Skin epidermis (tissue), 12 donors: ENCODE measurements at regions not wholly inside any gene's neighbourhood (a gene's known extent, or its start where the extent isn't known, plus 50 kb on each side); places are given as distances from the start of the nearest gene placed in this dataset.

Experiments used
- H3K27ac ChIP-seq, 21 experiments: fragments of 200-600 bp; sonication (generic) in 11 of 21; one replicate each; pipeline ENCODE4 v1.5.0; 2020; ENCODE audit warnings: mild to moderate bottlenecking in 3 of 21, inconsistent platforms in 2 of 21, moderate library complexity in 2 of 21
- H3K4me3 ChIP-seq, 7 experiments: fragments of 200-600 bp; sonication (generic) in 2 of 7; one replicate each; pipeline ENCODE4 v1.5.0; 2020; ENCODE audit warnings: inconsistent platforms in 2 of 7, mild to moderate bottlenecking in 2 of 7, moderate library complexity in 1 of 7

DNA sequence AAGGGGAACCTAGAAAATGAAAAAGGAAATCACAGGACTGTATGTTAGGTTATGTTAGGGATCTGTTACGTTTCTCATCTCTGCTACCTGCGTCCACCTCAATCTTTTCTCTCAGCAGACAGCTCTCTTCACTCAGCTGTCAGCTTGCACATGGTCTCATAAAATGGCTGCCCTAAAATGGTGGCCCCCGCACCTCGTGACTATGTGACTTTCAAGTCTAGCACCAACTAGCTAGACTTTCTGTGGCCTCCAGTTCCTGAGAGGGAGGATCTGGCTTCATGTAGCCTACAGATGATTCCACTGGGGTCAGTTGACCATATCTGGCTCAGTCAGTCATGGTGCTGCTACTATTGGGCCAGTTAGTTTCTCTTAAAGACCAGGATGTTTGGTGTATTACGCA, 147.2 kb upstream of the SLC1A4 start:
- H3K27ac ChIP-seq = peak overlapping the region in 3 of 21 experiments; percentile 4 to 81 (median 49)
- H3K4me3 ChIP-seq = no peak overlapping the region

- H3K4me3 ChIP-seq = no peak overlapping the region
Measured at GRCh38 chr2:64844087-64844486, 145.1 kb upstream of the SLC1A4 start.

DNA sequence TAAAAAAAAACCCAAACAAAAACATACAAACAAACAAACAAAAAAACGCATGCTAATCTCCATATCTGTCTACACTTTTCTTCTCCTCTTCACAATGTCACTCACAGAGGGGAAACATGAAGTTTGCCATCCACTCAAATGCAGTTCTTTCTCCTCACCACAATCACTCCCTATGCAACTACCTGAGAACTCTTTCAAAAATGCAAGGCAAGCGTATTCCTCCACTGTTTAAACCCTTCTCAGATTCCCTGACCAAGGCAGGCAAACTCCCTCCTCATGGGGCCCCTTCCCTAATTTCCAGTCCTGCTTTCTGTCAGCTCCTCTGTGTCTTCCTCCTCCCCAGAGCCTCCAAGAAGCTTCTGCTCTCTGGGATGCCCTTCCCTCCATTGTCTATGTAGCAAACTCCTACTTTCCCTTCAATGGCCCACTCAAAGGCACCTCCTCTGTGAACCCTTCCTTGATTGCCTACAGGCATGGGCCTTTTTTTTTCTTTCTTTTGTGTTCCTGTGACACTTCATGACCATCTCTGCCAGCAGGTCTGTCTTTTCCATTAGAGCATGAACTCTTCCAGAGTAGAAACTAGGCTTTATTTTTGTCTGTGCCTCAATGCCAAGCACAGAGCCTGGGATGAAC, 143.8 kb upstream of the SLC1A4 start:
- H3K27ac ChIP-seq = peak overlapping the region in 1 of 21 experiments; percentile 30
- H3K4me3 ChIP-seq = no peak overlapping the region

More at GRCh38 chr2:64844087-64844486, 145.1 kb upstream of the SLC1A4 start:
- no peak overlapping the region for H3K27ac ChIP-seq

- H3K27ac ChIP-seq = no peak overlapping the region
- H3K4me3 ChIP-seq = no peak overlapping the region
Measured at GRCh38 chr2:64846177-64846576, 143.0 kb upstream of the SLC1A4 start.

DNA sequence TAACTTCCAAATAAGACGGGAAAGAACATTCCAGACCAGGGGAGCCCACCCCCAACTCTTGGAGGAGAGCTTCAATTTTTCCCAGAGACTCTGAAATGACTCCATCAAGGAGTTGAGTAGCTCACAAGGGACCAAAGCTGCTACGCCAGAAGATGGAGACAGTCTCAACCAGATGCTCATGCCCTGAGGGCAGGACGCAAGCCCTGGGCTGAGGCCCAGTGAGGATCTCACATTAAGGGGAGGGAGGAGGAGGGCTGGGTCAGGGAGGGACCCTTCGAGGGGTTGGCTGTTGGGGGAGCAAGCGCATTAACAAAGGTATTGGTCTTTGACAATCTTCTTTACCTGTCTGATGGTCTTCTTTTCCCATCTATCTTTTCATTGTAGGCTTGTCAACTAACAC, 141.3 kb upstream of the SLC1A4 start:
- H3K27ac ChIP-seq = peak overlapping the region in 1 of 21 experiments; percentile 63
- H3K4me3 ChIP-seq = no peak overlapping the region

GRCh38 chr2:64848363-64848762, 140.8 kb upstream of the SLC1A4 start:
- no peak overlapping the region for H3K4me3 ChIP-seq
- H3K27ac ChIP-seq = peak overlapping the region in 2 of 21 experiments; percentile 26 to 63

- H3K27ac ChIP-seq = peak overlapping the region in 1 of 21 experiments; percentile 26
- no peak overlapping the region for H3K4me3 ChIP-seq
Measured at GRCh38 chr2:64848945-64849344, 140.3 kb upstream of the SLC1A4 start.

DNA sequence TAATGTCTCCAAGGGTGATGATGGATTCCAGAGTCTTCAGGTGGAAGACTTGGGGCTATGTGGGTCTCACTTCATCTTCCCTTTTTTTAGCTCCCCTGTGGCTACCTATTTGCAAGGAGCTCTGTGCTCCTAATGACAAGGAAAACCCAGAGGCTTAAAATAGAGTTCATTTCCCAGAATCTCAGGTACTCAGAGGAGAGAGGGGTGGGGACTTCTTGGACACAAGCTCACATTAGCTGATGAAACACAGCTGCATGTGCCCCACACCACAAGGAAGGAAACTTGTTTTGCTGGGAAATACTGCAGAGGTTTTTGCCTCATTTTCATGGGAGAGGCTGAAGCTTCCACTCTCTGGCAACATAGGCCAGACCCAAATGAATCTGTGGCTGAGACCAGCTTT, 138.6 kb upstream of the SLC1A4 start:
- H3K4me3 ChIP-seq = no peak overlapping the region
- no peak overlapping the region for H3K27ac ChIP-seq

DNA sequence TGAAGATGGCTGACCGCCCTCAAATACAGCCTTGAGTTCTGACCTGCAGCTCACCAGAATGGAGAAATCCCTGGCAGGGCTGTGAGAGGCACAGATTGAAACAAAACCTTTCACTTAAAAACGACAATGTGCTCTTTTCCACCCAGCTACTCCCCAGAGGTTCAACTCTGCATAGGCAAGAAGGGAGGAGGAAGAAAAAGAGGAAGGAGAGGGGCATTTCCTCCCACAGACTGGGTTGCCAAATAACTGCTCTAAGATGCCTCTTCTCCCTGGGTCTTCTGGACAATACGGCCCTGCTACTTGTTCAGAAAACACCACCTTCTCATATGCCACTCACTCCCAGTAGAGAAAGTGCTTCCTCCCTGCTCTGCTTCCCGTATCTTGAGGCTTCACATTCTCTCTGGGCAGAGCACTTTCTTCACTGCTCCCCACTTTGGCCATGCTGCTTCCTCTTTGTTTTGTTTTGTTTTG, 136.4 kb upstream of the SLC1A4 start:
- peak overlapping the region in 12 of 21 experiments; percentile 13 to 74 (median 28) for H3K27ac ChIP-seq

DNA sequence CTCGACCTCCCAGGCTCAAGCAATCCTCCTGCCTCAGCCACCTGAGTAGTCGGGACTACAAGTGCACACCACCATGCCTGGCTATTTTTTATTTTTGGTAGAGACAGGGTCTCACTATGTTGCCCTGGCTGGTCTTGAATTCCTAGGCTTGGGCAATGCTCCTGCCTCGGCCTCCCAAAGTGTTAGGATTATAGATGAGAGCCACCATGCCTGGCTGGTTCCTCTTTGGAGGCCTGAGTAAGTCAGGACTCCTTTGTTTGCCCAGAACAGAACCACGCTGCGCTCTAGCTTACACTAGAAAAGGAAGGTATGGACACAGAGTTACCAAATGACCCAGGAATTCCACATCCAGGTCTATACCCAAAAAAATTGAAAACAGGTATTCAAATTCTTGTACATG, 135.9 kb upstream of the SLC1A4 start:
- Histone ChIP-seq H3K27ac (peak overlapping the region in 10 of 21 experiments; percentile 11 to 74 (median 26)), H3K4me3 (no peak overlapping the region)

More for the DNA sequence above, 136.4 kb upstream of the SLC1A4 start:
- no peak overlapping the region for H3K4me3 ChIP-seq

DNA sequence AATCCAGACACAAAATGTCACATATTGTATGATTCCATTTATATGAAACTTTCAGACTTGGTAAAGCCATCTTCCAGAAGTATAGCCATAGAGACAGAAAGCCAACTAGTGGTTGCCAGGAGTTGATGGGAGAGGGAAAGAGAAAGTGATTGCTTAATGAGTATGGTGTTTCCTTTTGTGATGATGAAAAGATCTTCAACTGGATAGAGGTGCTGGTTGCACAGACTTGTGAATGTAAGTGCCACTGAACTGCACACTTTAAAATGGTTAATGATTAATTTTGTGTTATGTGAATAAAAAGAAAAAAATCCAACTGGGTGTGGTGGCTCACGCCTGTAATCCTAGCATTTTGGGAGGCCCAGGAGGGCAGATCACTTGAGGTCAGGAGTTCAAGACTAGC, 135.3 kb upstream of the SLC1A4 start:
- peak overlapping the region in 9 of 21 experiments; percentile 5 to 74 (median 56) for H3K27ac ChIP-seq

DNA sequence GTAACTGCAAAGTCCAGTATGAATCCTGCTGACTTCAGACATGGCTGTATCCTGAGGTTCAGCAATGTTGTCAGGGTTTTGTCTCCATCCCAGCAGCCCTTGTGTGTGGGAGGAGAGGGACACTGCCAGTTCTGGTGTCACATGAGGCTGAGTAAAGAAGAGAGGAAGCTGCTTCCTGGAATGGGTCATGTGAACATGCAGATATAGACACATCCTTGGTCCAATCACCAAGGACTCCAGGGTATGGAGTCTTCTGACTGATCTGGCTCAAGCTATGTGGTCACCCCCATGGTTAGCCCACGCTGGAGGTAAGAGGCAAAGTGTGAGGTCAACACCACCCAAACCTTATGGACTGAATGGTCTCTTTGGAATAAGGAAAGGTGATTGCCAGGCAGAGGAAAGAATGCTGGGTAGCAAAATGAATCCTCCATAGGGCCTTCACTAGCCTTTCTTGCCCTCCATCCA, 134.4 kb upstream of the SLC1A4 start:
- Histone ChIP-seq H3K4me3 (no peak overlapping the region), H3K27ac (peak overlapping the region in 11 of 21 experiments; percentile 5 to 74 (median 54))

More for the DNA sequence above, 135.3 kb upstream of the SLC1A4 start:
- no peak overlapping the region for H3K4me3 ChIP-seq

GRCh38 chr2:64857581-64858471, 131.4 kb upstream of the SLC1A4 start:
- Histone ChIP-seq H3K4me3 (no peak overlapping the region), H3K27ac (peak overlapping the region in 20 of 21 experiments; percentile 75 to 98 (median 92))

- Histone ChIP-seq H3K27ac (peak overlapping the region; percentile 28 to 98 (median 92)), H3K4me3 (peak overlapping the region in 3 of 7 experiments; percentile 20 to 34 (median 34))
Measured at GRCh38 chr2:64858541-64859311, 130.5 kb upstream of the SLC1A4 start.

- peak overlapping the region; percentile 74 to 98 (median 92) for H3K27ac ChIP-seq
- peak overlapping the region; percentile 2 to 34 (median 29) for H3K4me3 ChIP-seq
Measured at GRCh38 chr2:64859312-64860212, 129.6 kb upstream of the SLC1A4 start.

DNA sequence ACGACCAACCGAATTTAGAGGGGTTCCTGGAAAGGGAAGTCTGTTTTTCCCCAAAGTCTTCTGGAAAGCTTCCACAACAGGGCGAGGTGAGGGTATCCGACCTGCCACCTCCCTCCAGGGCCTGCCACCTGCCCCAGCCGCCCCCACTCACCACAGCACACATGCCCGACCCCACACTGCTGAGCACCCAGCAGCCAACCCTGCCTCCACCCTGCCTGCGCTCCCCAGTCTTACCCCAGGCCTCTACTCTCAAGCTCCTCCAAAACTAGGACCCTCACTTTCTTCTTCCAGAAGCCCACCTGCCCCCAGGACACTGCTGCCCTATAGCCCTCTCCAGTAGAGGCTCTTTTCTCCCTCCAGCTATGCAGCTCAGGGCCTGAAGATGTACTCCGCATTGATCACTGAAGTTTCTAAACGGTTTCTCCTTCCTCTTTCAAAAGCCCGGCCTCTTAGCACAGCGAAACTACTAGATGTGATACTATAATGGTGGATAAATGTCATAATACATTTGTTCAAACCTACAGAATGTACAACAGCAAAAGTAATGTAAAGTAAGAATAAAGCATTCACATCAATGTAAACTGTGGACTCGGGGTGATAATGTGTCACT, 128.8 kb upstream of the SLC1A4 start:
- Histone ChIP-seq H3K4me3 (peak overlapping the region in 3 of 7 experiments; percentile 20 to 34 (median 34)), H3K27ac (peak overlapping the region in 20 of 21 experiments; percentile 57 to 98 (median 92))

DNA sequence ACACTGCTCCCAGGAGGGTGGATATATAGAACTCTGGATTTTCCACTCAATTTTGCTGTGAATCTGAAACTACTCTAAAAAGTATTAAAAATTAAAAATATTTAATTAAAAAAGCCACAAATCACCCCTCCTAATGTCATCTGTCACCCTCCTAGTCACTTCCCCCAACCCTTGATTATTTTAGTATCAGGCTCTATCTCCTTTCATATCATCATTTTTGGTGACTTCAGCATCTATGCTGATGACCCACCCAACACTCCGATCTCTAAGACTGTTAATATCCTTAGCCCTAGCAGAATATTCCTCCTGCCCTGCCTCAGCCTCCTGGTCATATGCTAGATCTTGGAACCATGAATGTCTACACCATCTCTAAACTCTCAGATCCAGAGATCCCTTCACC, 128.3 kb upstream of the SLC1A4 start:
- Histone ChIP-seq H3K4me3 (no peak overlapping the region), H3K27ac (peak overlapping the region in 15 of 21 experiments; percentile 46 to 97 (median 92))
